ENCODE measurements at regions not wholly inside any gene's neighbourhood (a gene's known extent, or its start where the extent isn't known, plus 50 kb on each side); places are given as distances from the start of the nearest gene placed in this dataset.

GRCh38 chr3:198106265-198106664 lies 146.2 kb downstream of the LMLN start (continued):
- no peak for TF ChIP-seq TFAP4 (CRISPR knock-in tag; IDR thresholded peaks at IDR 0.05; ENCODE audit: borderline replicate concordance)
- TF ChIP-seq ZNF609 (CRISPR knock-in tag; IDR thresholded peaks at IDR 0.05; ENCODE audit: borderline replicate concordance), result no peak
- peak; percentile 27; the same call in 1 of the 2 replicates for TF ChIP-seq POLR2G (IDR thresholded peaks at IDR 0.05; ENCODE audit: low read depth, low read length)
- no peak for TF ChIP-seq ZKSCAN1 (IDR thresholded peaks at IDR 0.05; ENCODE audit: low read depth, low read length)
- TF ChIP-seq RUNX1 (IDR thresholded peaks at IDR 0.05; ENCODE audit: low read depth), result no peak
- no peak for TF ChIP-seq POLR2B (IDR thresholded peaks at IDR 0.05; ENCODE audit: low read depth, partially characterized antibody)
- TF ChIP-seq, protein P1, sequence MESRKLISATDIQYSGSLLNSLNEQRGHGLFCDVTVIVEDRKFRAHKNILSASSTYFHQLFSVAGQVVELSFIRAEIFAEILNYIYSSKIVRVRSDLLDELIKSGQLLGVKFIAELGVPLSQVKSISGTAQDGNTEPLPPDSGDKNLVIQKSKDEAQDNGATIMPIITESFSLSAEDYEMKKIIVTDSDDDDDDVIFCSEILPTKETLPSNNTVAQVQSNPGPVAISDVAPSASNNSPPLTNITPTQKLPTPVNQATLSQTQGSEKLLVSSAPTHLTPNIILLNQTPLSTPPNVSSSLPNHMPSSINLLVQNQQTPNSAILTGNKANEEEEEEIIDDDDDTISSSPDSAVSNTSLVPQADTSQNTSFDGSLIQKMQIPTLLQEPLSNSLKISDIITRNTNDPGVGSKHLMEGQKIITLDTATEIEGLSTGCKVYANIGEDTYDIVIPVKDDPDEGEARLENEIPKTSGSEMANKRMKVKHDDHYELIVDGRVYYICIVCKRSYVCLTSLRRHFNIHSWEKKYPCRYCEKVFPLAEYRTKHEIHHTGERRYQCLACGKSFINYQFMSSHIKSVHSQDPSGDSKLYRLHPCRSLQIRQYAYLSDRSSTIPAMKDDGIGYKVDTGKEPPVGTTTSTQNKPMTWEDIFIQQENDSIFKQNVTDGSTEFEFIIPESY (CRISPR knock-in tag; IDR thresholded peaks at IDR 0.05), result no peak
- 0 out of 2 replicates have a peak, but pooled peaks have one; percentile 10 for TF ChIP-seq CXXC5 (CRISPR knock-in tag; IDR thresholded peaks at IDR 0.05)
- TF ChIP-seq RBM17 (IDR thresholded peaks at IDR 0.05; ENCODE audit: borderline replicate concordance, low read depth, low read length), result no peak
- TF ChIP-seq, protein P2, sequence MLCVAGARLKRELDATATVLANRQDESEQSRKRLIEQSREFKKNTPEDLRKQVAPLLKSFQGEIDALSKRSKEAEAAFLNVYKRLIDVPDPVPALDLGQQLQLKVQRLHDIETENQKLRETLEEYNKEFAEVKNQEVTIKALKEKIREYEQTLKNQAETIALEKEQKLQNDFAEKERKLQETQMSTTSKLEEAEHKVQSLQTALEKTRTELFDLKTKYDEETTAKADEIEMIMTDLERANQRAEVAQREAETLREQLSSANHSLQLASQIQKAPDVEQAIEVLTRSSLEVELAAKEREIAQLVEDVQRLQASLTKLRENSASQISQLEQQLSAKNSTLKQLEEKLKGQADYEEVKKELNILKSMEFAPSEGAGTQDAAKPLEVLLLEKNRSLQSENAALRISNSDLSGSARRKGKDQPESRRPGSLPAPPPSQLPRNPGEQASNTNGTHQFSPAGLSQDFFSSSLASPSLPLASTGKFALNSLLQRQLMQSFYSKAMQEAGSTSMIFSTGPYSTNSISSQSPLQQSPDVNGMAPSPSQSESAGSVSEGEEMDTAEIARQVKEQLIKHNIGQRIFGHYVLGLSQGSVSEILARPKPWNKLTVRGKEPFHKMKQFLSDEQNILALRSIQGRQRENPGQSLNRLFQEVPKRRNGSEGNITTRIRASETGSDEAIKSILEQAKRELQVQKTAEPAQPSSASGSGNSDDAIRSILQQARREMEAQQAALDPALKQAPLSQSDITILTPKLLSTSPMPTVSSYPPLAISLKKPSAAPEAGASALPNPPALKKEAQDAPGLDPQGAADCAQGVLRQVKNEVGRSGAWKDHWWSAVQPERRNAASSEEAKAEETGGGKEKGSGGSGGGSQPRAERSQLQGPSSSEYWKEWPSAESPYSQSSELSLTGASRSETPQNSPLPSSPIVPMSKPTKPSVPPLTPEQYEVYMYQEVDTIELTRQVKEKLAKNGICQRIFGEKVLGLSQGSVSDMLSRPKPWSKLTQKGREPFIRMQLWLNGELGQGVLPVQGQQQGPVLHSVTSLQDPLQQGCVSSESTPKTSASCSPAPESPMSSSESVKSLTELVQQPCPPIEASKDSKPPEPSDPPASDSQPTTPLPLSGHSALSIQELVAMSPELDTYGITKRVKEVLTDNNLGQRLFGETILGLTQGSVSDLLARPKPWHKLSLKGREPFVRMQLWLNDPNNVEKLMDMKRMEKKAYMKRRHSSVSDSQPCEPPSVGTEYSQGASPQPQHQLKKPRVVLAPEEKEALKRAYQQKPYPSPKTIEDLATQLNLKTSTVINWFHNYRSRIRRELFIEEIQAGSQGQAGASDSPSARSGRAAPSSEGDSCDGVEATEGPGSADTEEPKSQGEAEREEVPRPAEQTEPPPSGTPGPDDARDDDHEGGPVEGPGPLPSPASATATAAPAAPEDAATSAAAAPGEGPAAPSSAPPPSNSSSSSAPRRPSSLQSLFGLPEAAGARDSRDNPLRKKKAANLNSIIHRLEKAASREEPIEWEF (CRISPR knock-in tag; IDR thresholded peaks at IDR 0.05), result no peak
- TF ChIP-seq, protein P3, sequence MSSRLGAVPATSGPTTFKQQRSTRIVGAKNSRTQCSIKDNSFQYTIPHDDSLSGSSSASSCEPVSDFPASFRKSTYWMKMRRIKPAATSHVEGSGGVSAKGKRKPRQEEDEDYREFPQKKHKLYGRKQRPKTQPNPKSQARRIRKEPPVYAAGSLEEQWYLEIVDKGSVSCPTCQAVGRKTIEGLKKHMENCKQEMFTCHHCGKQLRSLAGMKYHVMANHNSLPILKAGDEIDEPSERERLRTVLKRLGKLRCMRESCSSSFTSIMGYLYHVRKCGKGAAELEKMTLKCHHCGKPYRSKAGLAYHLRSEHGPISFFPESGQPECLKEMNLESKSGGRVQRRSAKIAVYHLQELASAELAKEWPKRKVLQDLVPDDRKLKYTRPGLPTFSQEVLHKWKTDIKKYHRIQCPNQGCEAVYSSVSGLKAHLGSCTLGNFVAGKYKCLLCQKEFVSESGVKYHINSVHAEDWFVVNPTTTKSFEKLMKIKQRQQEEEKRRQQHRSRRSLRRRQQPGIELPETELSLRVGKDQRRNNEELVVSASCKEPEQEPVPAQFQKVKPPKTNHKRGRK (tag; IDR thresholded peaks at IDR 0.05), result no peak
- TF ChIP-seq GABPB1 (CRISPR knock-in tag; IDR thresholded peaks at IDR 0.05), result no peak

Data from K562 (cell line).